Lower leg skin (tissue), 3 donors: ENCODE measurements at regions not wholly inside any gene's neighbourhood (a gene's known extent, or its start where the extent isn't known, plus 50 kb on each side); places are given as distances from the start of the nearest gene placed in this dataset.

Experiments used
- CTCF ChIP-seq, 3 donors: fragments of 450-650 bp; IDR thresholded peaks; one replicate each; pipeline ENCODE4 v1.5.1; 2016; ENCODE audit warnings: antibody characterized with exemption in 3 of 3, mild to moderate bottlenecking in 3 of 3, moderate library complexity in 2 of 3
- POLR2A ChIP-seq, 2 donors: fragments of 450-650 bp; IDR thresholded peaks; one replicate each; pipeline ENCODE4 v1.6.1; 2016 to 2017; ENCODE audit warnings: antibody characterized with exemption in 2 of 2, mild to moderate bottlenecking in 1 of 2, moderate library complexity in 1 of 2

- TF ChIP-seq CTCF (IDR thresholded peaks at IDR 0.05) (no peak), POLR2A (IDR thresholded peaks at IDR 0.05) (no peak)
Measured at GRCh38 chr3:161691677-161692076, 195.1 kb downstream of the OTOL1 start.
